ENCODE measurements at regions not wholly inside any gene's neighbourhood (a gene's known extent, or its start where the extent isn't known, plus 50 kb on each side); places are given as distances from the start of the nearest gene placed in this dataset.

- Histone ChIP-seq H3K27ac (no peak overlapping the region), H3K9me3 (peaks cover 0 to 33% of the 10 kb centered on the region in 2 donors), H3K36me3 (no peaks in the 10 kb centered on the region), H3K4me1 (no peaks in the 10 kb centered on the region), H3K27me3 (no peaks in the 10 kb centered on the region), H3K4me3 (no peak overlapping the region)
- ATAC-seq (no peak), DNase-seq (peak in 1 of 4 donors; percentile 74)
- TF ChIP-seq CTCF (IDR thresholded peaks at IDR 0.05), result no peak
- intact Hi-C loops (cut with DNase I), result no loop called here
Measured at GRCh38 chr12:38099686-38100085, 216.9 kb upstream of the ALG10B start.

GRCh38 chr12:38101753-38102152, 214.8 kb upstream of the ALG10B start:
- no peak for TF ChIP-seq CTCF (IDR thresholded peaks at IDR 0.05)
- Histone ChIP-seq H3K4me1 (no peaks in the 10 kb centered on the region), H3K4me3 (no peak overlapping the region), H3K27ac (no peak overlapping the region), H3K36me3 (no peaks in the 10 kb centered on the region), H3K9me3 (peaks cover 0 to 27% of the 10 kb centered on the region in 2 donors), H3K27me3 (no peaks in the 10 kb centered on the region)
- DNase-seq (no peak), ATAC-seq (no peak)
- intact Hi-C loops (cut with DNase I), result no loop called here

DNA sequence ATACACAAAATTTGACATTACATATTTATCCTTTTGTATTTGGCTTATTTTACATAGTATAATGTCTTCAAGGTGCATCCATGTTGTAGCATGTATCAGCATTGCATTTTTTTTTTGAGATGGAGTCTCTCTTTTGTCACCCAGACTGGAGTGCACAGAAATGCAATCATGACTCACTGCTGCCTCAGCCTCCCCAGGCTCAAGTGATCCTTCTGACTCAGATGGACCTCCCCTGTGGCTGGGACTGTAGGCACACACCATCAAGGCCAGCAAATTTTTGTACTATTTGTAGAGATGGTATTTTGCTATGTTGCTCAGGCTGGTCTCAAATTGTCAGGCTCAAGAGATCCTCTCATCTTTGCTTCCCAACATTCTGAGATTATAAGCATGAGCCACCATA, 214.4 kb upstream of the ALG10B start:
- Histone ChIP-seq H3K36me3 (no peaks in the 10 kb centered on the region), H3K27ac (no peak overlapping the region), H3K9me3 (peaks cover 0 to 27% of the 10 kb centered on the region in 2 donors), H3K27me3 (no peaks in the 10 kb centered on the region), H3K4me1 (no peaks in the 10 kb centered on the region), H3K4me3 (no peak overlapping the region)
- DNase-seq (no peak), ATAC-seq (no peak)
- intact Hi-C loops (cut with DNase I), result no loop called here
- TF ChIP-seq CTCF (IDR thresholded peaks at IDR 0.05), result no peak

DNA sequence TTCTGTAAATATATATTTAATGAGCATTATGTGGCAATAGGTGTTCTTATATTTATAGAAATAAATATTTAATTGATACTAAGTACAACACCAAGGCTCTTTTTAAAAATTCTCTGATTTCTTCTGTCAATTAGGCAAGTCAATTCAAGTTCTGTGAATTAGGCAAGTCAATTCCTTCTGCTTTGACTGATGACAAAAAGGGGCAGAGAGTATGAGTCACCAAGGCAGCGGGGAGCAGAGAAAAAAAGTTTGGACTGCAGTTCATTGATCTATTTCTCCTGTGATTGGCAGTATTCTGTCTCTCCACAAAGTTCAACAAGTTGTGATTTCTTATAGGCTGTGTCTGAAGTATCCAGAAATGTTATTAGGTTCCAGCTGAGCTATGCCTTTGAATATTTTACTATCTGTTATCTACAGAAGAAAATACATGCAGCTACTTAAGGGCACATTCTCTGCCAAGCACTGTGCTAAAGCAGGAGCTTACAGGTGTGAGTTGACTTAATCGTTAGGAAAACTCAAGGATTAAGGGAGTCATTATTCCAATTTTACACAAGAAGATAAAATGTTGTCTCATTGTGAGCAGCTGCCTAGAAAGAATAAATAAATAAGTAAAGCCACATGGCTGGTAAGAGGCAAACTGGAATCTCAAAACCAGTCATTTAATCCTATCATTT, 206.4 kb upstream of the ALG10B start:
- no peak for TF ChIP-seq CTCF (IDR thresholded peaks at IDR 0.05)
- Histone ChIP-seq H3K27ac (no peak overlapping the region), H3K4me1 (no peaks in the 10 kb centered on the region), H3K4me3 (no peak overlapping the region), H3K36me3 (no peaks in the 10 kb centered on the region), H3K27me3 (no peaks in the 10 kb centered on the region), H3K9me3 (no peaks in the 10 kb centered on the region)
- DNase-seq, result no peak
- ATAC-seq, result peak; percentile 62
- intact Hi-C loops (cut with DNase I), result no loop called here

GRCh38 chr12:38113991-38114390, 202.6 kb upstream of the ALG10B start:
- DNase-seq, result no peak
- no peak overlapping the region for H3K4me3 ChIP-seq
- no peak for TF ChIP-seq CTCF (IDR thresholded peaks at IDR 0.05)
- no peaks in the 10 kb centered on the region for H3K36me3 ChIP-seq
- peaks cover 0 to 2% of the 10 kb centered on the region in 2 donors for H3K9me3 ChIP-seq
- no peak overlapping the region for H3K27ac ChIP-seq
- no peaks in the 10 kb centered on the region for H3K4me1 ChIP-seq
- intact Hi-C loops (cut with DNase I), result no loop called here
- H3K27me3 ChIP-seq, result no peaks in the 10 kb centered on the region
- ATAC-seq, result no peak

All from left lung (tissue), 4 donors.